ENCODE measurements at regions not wholly inside any gene's neighbourhood (a gene's known extent, or its start where the extent isn't known, plus 50 kb on each side); places are given as distances from the start of the nearest gene placed in this dataset.

DNA sequence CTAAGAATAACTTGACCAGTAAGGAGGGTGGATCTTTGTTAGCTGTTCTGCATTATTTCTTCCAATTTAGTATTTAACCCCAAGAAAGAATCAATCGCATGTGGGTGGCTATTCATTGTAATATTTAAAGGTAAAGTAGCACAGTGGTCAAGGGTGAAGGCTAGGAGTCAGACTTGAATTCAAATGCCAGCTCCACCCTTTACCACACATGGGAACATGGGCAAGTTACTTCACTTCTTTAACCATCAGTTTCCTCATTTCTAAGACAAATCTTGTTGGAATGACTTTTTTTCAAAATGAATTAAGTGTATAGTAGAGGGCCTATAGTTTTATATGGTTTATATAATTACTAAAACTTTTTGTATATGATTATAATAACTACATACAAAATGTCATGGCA is 71.3 kb upstream of the S1PR1 start:
- Histone ChIP-seq H3K36me3 (ENCODE audit: control insufficient read depth in 2 of 2, insufficient read depth in 2 of 2, low read length in 1 of 2) (no peaks in the 10 kb centered on the region), H3K9ac (ENCODE audit: control insufficient read depth, insufficient read depth, low read length) (no peak overlapping the region), H3K4me2 (ENCODE audit: control insufficient read depth, insufficient read depth) (no peak overlapping the region), H2AFZ (ENCODE audit: control insufficient read depth, low read depth, low read length) (no peak overlapping the region), H3K27me3 (replicated peaks in 1 of 2; ENCODE audit: control insufficient read depth in 2 of 2, insufficient read depth in 2 of 2, low read length in 1 of 2) (no peaks in the 10 kb centered on the region), H4K20me1 (ENCODE audit: control insufficient read depth, insufficient read depth) (no peaks in the 10 kb centered on the region), H3K79me2 (ENCODE audit: control insufficient read depth, insufficient read depth, low read length) (no peaks in the 10 kb centered on the region), H3K27ac (ENCODE audit: control insufficient read depth, insufficient read depth) (no peak overlapping the region), H3K4me3 (no peak overlapping the region), H3K4me1 (ENCODE audit: control insufficient read depth, insufficient read depth, low read length) (no peaks in the 10 kb centered on the region), H3K9me3 (replicated peaks; ENCODE audit: control insufficient read depth, insufficient read depth, low read length) (no peaks in the 10 kb centered on the region)
- DNase-seq (ENCODE audit: low read depth, low spot score) = no peak
- no TSS peak for BruUV-seq (replicated peaks)
- ATAC-seq = no peak
- POLR2A ChIA-PET = no interaction called here
- SMC1A ChIA-PET (ENCODE audit: uncharacterized antibody, unreplicated experiment) = interaction anchor here (0.8 to 1.5 kb wide), 3 partner anchors 10 to 34 kb away, joined by 3 to 4 read pairs (median 3); no protein-coding TSS in a partner anchor
- FAIRE-seq = no peak
- intact Hi-C loops (cut with micrococcal nuclease; ENCODE audit: unreplicated experiment) (no loop called here), in situ Hi-C loops (cut with MboI) (no loop called here)
- CTCF ChIA-PET = interaction anchor here (0.6 to 1.6 kb wide), 2 partner anchors 123 to 178 kb away, joined by 3 to 5 read pairs; no protein-coding TSS in a partner anchor
- TF ChIP-seq KAT2A (conservative IDR thresholded peaks at IDR 0.05; ENCODE audit: control insufficient read depth, low read depth, low read length) = no peak
- TF ChIP-seq ESRRA (IDR thresholded peaks at IDR 0.05; ENCODE audit: low read length) = no peak
- no peak for TF ChIP-seq BMI1 (IDR thresholded peaks at IDR 0.05; ENCODE audit: borderline replicate concordance)
- TF ChIP-seq POLR2AphosphoS2 (IDR thresholded peaks at IDR 0.05; ENCODE audit: low read depth, low read length) = no peak
- TF ChIP-seq TCF12 (IDR thresholded peaks at IDR 0.05; ENCODE audit: low read depth, low read length) = no peak
- TF ChIP-seq CHD4 (IDR thresholded peaks at IDR 0.05) = no peak
- TF ChIP-seq, protein P1, sequence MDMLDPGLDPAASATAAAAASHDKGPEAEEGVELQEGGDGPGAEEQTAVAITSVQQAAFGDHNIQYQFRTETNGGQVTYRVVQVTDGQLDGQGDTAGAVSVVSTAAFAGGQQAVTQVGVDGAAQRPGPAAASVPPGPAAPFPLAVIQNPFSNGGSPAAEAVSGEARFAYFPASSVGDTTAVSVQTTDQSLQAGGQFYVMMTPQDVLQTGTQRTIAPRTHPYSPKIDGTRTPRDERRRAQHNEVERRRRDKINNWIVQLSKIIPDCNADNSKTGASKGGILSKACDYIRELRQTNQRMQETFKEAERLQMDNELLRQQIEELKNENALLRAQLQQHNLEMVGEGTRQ (IDR thresholded peaks at IDR 0.05; ENCODE audit: borderline replicate concordance, low read depth, low read length) = no peak
- TF ChIP-seq, protein P2, sequence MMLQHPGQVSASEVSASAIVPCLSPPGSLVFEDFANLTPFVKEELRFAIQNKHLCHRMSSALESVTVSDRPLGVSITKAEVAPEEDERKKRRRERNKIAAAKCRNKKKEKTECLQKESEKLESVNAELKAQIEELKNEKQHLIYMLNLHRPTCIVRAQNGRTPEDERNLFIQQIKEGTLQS (IDR thresholded peaks at IDR 0.05; ENCODE audit: borderline replicate concordance, extremely low read depth, low read depth, low read length) = no peak
- no peak for TF ChIP-seq JUNB (IDR thresholded peaks at IDR 0.05)
- TF ChIP-seq, protein P3, sequence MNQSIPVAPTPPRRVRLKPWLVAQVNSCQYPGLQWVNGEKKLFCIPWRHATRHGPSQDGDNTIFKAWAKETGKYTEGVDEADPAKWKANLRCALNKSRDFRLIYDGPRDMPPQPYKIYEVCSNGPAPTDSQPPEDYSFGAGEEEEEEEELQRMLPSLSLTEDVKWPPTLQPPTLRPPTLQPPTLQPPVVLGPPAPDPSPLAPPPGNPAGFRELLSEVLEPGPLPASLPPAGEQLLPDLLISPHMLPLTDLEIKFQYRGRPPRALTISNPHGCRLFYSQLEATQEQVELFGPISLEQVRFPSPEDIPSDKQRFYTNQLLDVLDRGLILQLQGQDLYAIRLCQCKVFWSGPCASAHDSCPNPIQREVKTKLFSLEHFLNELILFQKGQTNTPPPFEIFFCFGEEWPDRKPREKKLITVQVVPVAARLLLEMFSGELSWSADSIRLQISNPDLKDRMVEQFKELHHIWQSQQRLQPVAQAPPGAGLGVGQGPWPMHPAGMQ (IDR thresholded peaks at IDR 0.05; ENCODE audit: borderline replicate concordance) = no peak
- TF ChIP-seq, protein P4, sequence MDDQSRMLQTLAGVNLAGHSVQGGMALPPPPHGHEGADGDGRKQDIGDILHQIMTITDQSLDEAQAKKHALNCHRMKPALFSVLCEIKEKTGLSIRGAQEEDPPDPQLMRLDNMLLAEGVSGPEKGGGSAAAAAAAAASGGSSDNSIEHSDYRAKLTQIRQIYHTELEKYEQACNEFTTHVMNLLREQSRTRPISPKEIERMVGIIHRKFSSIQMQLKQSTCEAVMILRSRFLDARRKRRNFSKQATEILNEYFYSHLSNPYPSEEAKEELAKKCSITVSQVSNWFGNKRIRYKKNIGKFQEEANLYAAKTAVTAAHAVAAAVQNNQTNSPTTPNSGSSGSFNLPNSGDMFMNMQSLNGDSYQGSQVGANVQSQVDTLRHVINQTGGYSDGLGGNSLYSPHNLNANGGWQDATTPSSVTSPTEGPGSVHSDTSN (IDR thresholded peaks at IDR 0.05; ENCODE audit: insufficient replicate concordance, low read depth, low read length) = no peak
- no peak for TF ChIP-seq ZNF622 (IDR thresholded peaks at IDR 0.05)
- no peak for TF ChIP-seq SIN3A (IDR thresholded peaks at IDR 0.05; ENCODE audit: low read depth, low read length)
- no peak for TF ChIP-seq PML (IDR thresholded peaks at IDR 0.05; ENCODE audit: low read length)
- TF ChIP-seq SMC3 (IDR thresholded peaks at IDR 0.05; ENCODE audit: borderline replicate concordance, low read length) = no peak
- no peak for TF ChIP-seq RAD21 (IDR thresholded peaks at IDR 0.05; ENCODE audit: insufficient read depth, low read depth, low read length)
- no peak for TF ChIP-seq ZNF207 (IDR thresholded peaks at IDR 0.05; ENCODE audit: borderline replicate concordance)
- 100% methylated on average over 1 of the region's 1 CpG for WGBS (ENCODE audit: insufficient coverage, insufficient replicate concordance, low lambda C conversion rate, missing lambda C conversion rate)
- RAD21 ChIA-PET (ENCODE audit: unreplicated experiment) = no interaction called here
